ENCODE measurements at regions not wholly inside any gene's neighbourhood (a gene's known extent, or its start where the extent isn't known, plus 50 kb on each side); places are given as distances from the start of the nearest gene placed in this dataset.

- DNase-seq (ENCODE audit: low read depth in 2 of 3, low spot score in 2 of 3): no peak
Observed at GRCh38 chr14:53567236-53567780, 389.3 kb downstream of the BMP4 start.

DNA sequence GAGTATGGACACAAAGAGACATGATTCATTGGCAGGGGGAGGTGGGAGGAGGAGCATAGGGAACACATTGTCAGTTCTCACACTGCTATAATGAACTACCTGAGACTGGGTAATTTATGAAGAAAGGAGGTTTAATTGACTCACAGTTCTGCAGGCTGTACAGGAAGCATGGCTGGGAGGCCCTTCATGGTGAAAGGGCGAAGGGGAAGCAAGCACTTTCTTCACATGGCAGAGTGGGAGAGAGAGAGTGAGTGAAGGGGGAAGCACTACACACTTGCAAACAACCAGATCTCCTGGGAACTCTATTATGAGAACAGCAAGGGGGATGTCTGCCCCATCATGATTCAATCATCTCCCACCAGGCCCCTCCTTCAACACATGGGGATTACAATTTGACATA, 391.8 kb downstream of the BMP4 start:
- DNase-seq (ENCODE audit: low read depth in 2 of 3, low spot score in 2 of 3): peak in 1 of 3 donors; percentile 48

- no peak for DNase-seq (ENCODE audit: low read depth in 2 of 3, low spot score in 2 of 3)
Observed at GRCh38 chr14:53563628-53564027, 393.0 kb downstream of the BMP4 start.

DNA sequence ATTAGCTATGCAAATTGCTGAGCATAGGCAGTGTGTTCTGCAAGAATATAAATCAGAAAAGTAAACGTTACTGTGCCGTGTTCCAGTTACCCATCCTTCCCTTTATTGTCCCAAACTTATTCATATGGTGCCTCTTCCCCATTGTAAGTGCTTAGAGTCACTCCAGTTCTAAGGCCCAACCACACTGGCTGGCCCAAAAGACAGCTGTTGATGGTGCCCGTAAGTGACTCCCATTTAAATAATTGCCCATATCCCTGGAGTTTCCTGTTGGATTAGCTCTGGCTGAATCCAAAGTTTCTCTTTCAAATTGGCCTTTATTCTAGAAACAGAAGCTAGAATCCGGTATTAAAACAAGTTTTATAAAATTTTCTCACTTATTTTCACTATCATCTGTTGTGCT, 400.1 kb upstream of the DDHD1 start:
- no peak for DNase-seq (ENCODE audit: low read depth in 2 of 3, low spot score in 2 of 3)

- no peak for DNase-seq (ENCODE audit: low read depth in 2 of 3, low spot score in 2 of 3)
Observed at GRCh38 chr14:53551862-53552261, 398.7 kb upstream of the DDHD1 start.

DNA sequence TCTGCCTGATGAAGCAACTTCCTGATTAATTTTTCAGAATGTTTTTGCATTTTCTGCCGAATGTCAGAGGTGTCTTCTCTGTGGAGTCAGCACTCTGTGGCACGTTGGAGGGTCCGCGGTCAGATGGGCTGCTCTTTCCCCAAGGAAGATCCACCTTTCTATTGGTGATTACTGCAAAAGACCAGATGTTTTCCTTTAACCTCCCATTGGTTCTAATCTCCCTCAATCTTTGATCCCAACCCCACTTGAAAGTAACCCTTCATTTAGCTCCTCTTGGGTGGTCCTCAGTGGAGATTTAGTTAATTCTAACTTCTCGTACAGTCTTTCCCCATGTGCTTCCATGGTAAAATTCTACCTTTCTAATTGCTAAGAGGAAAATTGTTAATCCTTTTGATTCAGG, 397.7 kb upstream of the DDHD1 start:
- DNase-seq (ENCODE audit: low read depth in 2 of 3, low spot score in 2 of 3): no peak

- no peak for DNase-seq (ENCODE audit: low read depth in 2 of 3, low spot score in 2 of 3)
Observed at GRCh38 chr14:53549956-53550355, 396.8 kb upstream of the DDHD1 start.

- DNase-seq (ENCODE audit: low read depth in 2 of 3, low spot score in 2 of 3): no peak
Observed at GRCh38 chr14:53547593-53547992, 394.5 kb upstream of the DDHD1 start.

GRCh38 chr14:53545217-53545616, 392.1 kb upstream of the DDHD1 start:
- no peak for DNase-seq (ENCODE audit: low read depth in 2 of 3, low spot score in 2 of 3)

DNA sequence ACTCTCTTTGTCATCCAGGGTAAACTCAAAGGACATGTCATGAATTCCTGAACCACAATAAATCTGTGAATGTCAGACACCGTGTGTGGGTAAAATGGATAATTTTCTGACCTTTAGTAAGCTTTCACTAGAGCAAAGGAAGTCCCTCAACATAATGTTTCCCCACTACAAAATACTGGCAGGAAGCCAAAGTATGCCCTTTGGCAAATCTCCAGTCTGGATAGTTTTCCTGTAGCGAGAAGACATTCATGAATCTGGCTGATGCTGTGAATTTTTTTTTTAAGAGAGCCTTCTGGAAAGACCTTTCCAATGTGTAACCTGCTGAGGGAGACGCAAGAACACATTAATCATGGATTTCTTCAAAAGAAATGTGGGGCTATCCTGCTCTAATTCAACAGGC, 389.6 kb upstream of the DDHD1 start:
- DNase-seq (ENCODE audit: low read depth in 2 of 3, low spot score in 2 of 3): peak in 1 of 3 donors; percentile 2

DNA sequence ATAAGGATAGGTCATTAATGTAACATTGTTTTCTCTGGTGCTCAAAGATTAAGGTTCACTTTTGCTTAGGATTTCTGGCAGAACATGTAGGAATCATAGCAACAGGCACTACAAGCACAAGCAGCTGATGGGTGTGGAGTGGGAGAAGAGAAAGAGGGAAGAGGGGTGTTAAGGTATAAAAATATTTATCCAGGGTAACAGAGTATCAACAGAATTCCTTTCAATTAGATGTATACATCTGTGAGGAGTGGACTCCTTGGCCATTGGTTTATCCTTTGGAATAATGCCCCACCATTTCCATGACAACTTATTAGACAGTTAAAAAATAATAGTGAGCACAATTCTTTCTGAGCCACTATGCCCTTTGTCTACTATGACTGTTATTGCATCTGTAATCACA, 388.3 kb upstream of the DDHD1 start:
- no peak for DNase-seq (ENCODE audit: low read depth in 2 of 3, low spot score in 2 of 3)

- peak in 2 of 3 donors; percentile 56 to 81 for DNase-seq (ENCODE audit: low read depth in 2 of 3, low spot score in 2 of 3)
Observed at GRCh38 chr14:53539489-53540126, 386.5 kb upstream of the DDHD1 start.

DNA sequence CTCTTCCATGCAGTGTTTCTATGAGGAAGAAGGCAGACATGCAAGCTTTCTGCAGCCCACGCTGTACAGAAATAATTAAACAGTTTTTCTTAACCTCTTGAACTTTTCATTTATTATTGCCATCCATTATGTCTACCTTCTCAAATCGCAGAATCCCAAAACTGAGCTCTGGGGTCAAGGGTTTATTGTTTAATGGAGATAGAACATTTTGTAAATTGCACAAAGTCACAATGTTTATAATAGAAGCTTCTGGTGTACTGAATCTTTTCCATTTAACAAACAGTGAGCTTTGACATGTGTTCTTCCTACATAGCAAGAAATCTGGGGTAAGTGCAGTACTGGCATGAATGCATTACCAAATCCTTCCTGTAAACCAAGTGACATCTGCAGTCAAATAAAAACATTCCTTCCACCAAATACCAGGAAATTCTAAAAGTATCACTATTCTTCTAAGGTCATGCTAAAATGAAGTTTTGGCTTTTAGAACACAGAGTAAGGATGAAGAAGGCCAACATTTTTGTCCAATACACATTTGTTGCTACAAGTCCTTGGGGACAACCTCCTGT, 385.3 kb upstream of the DDHD1 start:
- no peak for DNase-seq (ENCODE audit: low read depth in 2 of 3, low spot score in 2 of 3)

DNA sequence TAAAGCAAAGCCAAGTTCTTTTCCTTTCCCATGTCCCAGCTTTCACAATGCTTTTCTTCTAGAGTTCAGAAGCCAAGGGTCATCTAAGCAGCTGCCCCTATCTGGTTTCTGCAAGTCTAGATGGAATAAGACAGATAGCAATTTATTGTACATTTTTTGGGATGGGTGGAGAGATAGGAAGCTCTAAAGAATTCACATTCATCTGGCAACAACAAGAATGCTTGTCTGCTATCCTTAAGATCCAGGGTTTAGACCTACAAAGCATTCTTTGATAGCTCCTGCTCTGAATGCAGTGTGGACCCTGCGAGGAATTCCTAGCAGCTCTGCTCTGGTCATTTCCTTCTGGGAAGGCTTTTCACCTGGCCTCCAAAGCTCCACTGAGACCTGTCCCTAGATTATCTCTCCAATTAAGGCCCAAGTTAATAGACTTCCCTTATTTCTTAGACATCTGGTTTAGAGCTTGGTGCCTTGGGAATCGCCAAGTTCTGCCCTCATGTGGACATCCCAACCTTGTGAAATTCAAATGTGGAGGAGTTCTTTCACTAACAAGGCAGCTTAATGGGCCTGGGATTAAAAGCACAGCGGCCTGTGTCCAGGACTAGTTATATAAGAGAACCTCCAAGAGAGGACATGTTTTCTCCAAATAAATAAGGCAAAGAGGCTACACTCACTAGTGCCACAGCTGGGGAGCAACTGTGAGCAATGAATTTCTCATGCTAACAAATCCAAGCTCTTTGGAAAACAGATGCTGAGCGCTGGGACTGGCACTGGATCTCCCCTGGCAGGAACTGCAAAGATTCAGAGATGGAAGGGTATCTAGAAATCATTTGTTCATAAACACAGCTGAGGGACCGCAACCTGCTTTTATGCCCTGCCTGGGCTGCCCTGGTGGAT, 384.5 kb upstream of the DDHD1 start:
- no peak for DNase-seq (ENCODE audit: low read depth in 2 of 3, low spot score in 2 of 3)

DNA sequence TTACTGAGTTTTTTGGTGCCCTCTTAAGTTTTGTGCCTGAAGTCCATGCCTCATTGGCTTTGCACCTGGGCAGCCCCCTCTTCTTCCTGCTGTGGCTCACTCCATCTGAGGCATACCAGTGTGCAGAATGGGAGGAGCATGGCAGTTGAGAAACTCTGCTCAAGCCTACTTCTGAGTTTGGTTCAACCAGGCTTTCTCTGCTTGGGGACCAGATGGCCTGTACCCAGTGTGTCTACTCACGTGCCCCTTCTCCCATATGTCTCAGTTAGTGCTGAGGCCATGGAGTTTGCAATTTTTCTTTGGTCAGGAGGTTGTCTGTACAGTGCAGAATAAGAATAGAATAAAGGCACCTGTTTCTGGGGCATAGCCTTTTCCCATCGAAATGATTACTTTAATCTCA, 383.3 kb upstream of the DDHD1 start:
- DNase-seq (ENCODE audit: low read depth in 2 of 3, low spot score in 2 of 3): no peak

- DNase-seq (ENCODE audit: low read depth in 2 of 3, low spot score in 2 of 3): no peak
Observed at GRCh38 chr14:53534841-53535240, 381.7 kb upstream of the DDHD1 start.

- DNase-seq (ENCODE audit: low read depth in 2 of 3, low spot score in 2 of 3): no peak
Observed at GRCh38 chr14:53533384-53533970, 380.4 kb upstream of the DDHD1 start.

GRCh38 chr14:53532853-53533252, 379.7 kb upstream of the DDHD1 start:
- DNase-seq (ENCODE audit: low read depth in 2 of 3, low spot score in 2 of 3): no peak

GRCh38 chr14:53531730-53532129, 378.6 kb upstream of the DDHD1 start:
- no peak for DNase-seq (ENCODE audit: low read depth in 2 of 3, low spot score in 2 of 3)

DNA sequence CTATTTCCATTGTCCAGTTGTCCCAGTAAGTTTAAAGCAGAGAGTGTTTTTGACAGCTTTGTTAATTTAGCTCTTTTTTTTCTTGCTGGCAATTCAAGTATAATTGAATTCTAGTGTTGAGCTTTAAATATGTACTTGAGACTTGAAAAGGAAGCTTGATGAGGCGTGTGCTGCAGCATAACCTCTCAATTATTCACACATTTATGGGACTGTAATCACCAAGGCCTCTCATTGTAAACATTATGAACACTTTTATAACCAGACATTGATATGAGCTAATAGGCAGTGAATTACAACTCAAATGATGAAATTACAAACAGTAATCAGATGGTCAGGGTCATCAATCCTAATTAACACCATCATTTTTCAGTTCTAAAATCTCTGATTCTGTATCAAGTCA, 378.0 kb upstream of the DDHD1 start:
- DNase-seq (ENCODE audit: low read depth in 2 of 3, low spot score in 2 of 3): no peak

DNA sequence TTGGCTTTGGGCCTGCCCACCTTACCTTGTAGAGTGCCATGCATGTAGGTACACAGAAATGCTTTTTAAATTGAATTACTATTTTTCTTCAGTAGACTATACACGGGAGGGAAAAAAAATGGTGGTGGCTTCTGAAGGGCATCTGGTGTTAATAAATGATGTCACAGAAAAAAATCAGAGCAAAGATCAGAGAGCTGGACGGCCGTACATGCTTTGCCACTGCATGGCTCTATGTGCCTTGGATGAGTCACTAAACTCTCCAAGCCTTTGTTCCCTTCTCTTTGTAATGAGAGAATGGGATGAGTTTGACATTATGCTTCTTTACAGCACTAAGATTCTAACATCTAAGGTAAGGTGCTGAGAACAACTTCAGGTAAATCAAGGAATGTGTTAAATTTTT, 376.4 kb upstream of the DDHD1 start:
- DNase-seq (ENCODE audit: low read depth in 2 of 3, low spot score in 2 of 3): no peak
